K562 (cell line): ENCODE measurements at regions not wholly inside any gene's neighbourhood (a gene's known extent, or its start where the extent isn't known, plus 50 kb on each side); places are given as distances from the start of the nearest gene placed in this dataset.
A peak's percentile ranks its signal among the peaks of the same experiment; 100 is the strongest.

Source experiments
- ATAC-seq: fragments of 200-7000 bp; cut with Tn5 transposase; 3 replicates; pipeline ENCODE4 v1.9.1; 2020; ENCODE audit warnings: moderate library complexity
- BruUV-seq: library from RNA; stranded (reverse); fragments of 400-500 nt; replicated peaks from 2 replicates; lab custom pipeline; 2021; lab: Mats Ljungman, UMichigan
- CTCF ChIA-PET: fragments of 300-600 bp; formaldehyde crosslinking; extraction: SDS; loops from one replicate; lab custom pipeline; 2021; ENCODE audit warnings: low intra/inter-chr PET ratio; lab: Yijun Ruan, JAX
- POLR2A ChIA-PET: fragments of 300-600, 350-650 bp; sonication (Branson Sonifier 250); formaldehyde crosslinking; extraction: SDS; loops from one replicate; lab custom pipeline; 2021; ENCODE audit warnings: antibody characterized with exemption, inconsistent platforms; lab: Yijun Ruan, JAX
- DNase-seq, 4 experiments: peaks; one replicate each; pipeline versions ENCODE4 v3.0.0 to v3.0.0-alpha.2; 2011 to 2018; ENCODE audit warnings: low spot score in 3 of 4, mixed read lengths in 3 of 4; ENCODE audit errors: extremely low read depth in 1 of 4
- FAIRE-seq: peaks from 2 replicates; lab custom pipeline; 2011; peaks lifted over from hg19 to GRCh38; lab: Jason Lieb, UNC
- H2AFZ ChIP-seq: 2 replicates; pipeline ENCODE4 v1.6.0; 2011; ENCODE audit warnings: low read depth, low read length, control low read depth, inconsistent platforms
- H3K27ac ChIP-seq: fragments of 200-600 bp; 3 replicates; pipeline ENCODE4 v1.8.0; 2011; ENCODE audit warnings: low read depth, mild to moderate bottlenecking, control low read depth, inconsistent platforms, low read length, moderate library complexity, mixed read lengths; ENCODE audit errors: extremely low read depth
- H3K27me3 ChIP-seq, 2 experiments: fragments of 300-600 bp in 1 of 2; 2 replicates in 1 of 2; 3 replicates in 1 of 2; pipeline versions ENCODE4 v1.6.0 to v1.8.0; 2011; ENCODE audit warnings: inconsistent platforms in 2 of 2, low read length in 2 of 2, mild to moderate bottlenecking in 1 of 2, mixed read lengths in 1 of 2, moderate library complexity in 1 of 2; ENCODE audit not compliant: control insufficient read depth in 2 of 2, insufficient read depth in 2 of 2
- H3K36me3 ChIP-seq: fragments of 300-600 bp; 3 replicates; pipeline ENCODE4 v1.8.0; 2011; ENCODE audit warnings: mild to moderate bottlenecking, low read length, inconsistent platforms; ENCODE audit not compliant: control insufficient read depth, insufficient read depth
- H3K4me1 ChIP-seq, 2 experiments: fragments of 200-600 bp in 1 of 2; replicated peaks in 1 of 2; 2 replicates in 1 of 2; 3 replicates in 1 of 2; pipeline versions ENCODE4 v1.5.1 to v1.8.0; 2011; ENCODE audit warnings: inconsistent platforms in 2 of 2, low read length in 2 of 2, mild to moderate bottlenecking in 1 of 2, mixed read lengths in 1 of 2, moderate library complexity in 1 of 2; ENCODE audit not compliant: control insufficient read depth in 2 of 2, insufficient read depth in 2 of 2
- H3K4me2 ChIP-seq: 2 replicates; pipeline ENCODE4 v1.6.1; 2011; ENCODE audit warnings: low read length, control low read depth, inconsistent platforms, mixed read lengths; ENCODE audit not compliant: insufficient read depth
- H3K4me3 ChIP-seq: fragments of 200-600 bp; sonication (generic), shearing (Covaris generic); 2 replicates; pipeline ENCODE4 v1.5.1; 2016; ENCODE audit warnings: control low read depth, inconsistent platforms
- H3K79me2 ChIP-seq: fragments of 200-600 bp; 3 replicates; pipeline ENCODE4 v1.8.0; 2011; ENCODE audit warnings: low read length, inconsistent platforms; ENCODE audit not compliant: control insufficient read depth, insufficient read depth
- H3K9ac ChIP-seq, 2 experiments: 2 replicates each; pipeline versions ENCODE4 v1.6.0 to v1.6.1; 2011; ENCODE audit warnings: low read depth in 2 of 2, low read length in 2 of 2, control low read depth in 1 of 2, inconsistent platforms in 1 of 2, mild to moderate bottlenecking in 1 of 2, mixed read lengths in 1 of 2; ENCODE audit not compliant: insufficient read depth in 1 of 2
- H3K9me1 ChIP-seq: one replicate; pipeline ENCODE4 v1.6.0; 2011; ENCODE audit warnings: inconsistent platforms, mild to moderate bottlenecking, low read length, moderate library complexity; ENCODE audit not compliant: control insufficient read depth, insufficient read depth
- H3K9me3 ChIP-seq: replicated peaks from 2 replicates; pipeline ENCODE4 v1.5.1; 2011; ENCODE audit warnings: low read depth, low read length, inconsistent platforms; ENCODE audit not compliant: control insufficient read depth, insufficient read depth
- H4K20me1 ChIP-seq: replicated peaks from 2 replicates; pipeline ENCODE4 v1.6.1; 2011; ENCODE audit warnings: low read length, inconsistent platforms, mixed read lengths; ENCODE audit not compliant: control insufficient read depth, insufficient read depth
- E2F3 ChIP-seq: fragments of 250-450 bp; sonication (Bioruptor Pico); IDR thresholded peaks from 2 replicates; pipeline ENCODE4 v1.4.0; 2020; ENCODE audit warnings: mild to moderate bottlenecking
- EGR1 ChIP-seq: fragments of 450-650 bp; conservative IDR thresholded peaks from 2 replicates; pipeline ENCODE4 v1.6.1; 2017; ENCODE audit warnings: mild to moderate bottlenecking
- HEY1 ChIP-seq: fragments of 250-450 bp; sonication (Bioruptor Pico); IDR thresholded peaks from 2 replicates; pipeline ENCODE4 v1.5.0; 2020; ENCODE audit warnings: mild to moderate bottlenecking, moderate library complexity, borderline replicate concordance
- HMG20A ChIP-seq: fragments of 450-650 bp; formaldehyde crosslinking; conservative IDR thresholded peaks from 2 replicates; pipeline ENCODE4 v1.4.0; 2020; ENCODE audit warnings: mild to moderate bottlenecking, mixed read lengths
- NFIX ChIP-seq: fragments of 250-450 bp; sonication (Bioruptor Pico); IDR thresholded peaks from 2 replicates; pipeline ENCODE4 v1.4.0; 2020; ENCODE audit warnings: low read depth, mild to moderate bottlenecking, moderate library complexity
- SP2 ChIP-seq: IDR thresholded peaks from 2 replicates; pipeline ENCODE4 v1.6.1; 2011; ENCODE audit warnings: mild to moderate bottlenecking, low read depth, low read length, moderate library complexity; ENCODE audit not compliant: poor library complexity, severe bottlenecking; ENCODE audit errors: extremely low read depth
- TARDBP ChIP-seq: fragments of 450-650 bp; IDR thresholded peaks from 2 replicates; pipeline ENCODE4 v1.6.1; 2016
- TOE1 ChIP-seq, 2 experiments: fragments of 450-650 bp in 1 of 2; sonication (generic) in 1 of 2; formaldehyde crosslinking in 1 of 2; IDR thresholded peaks; 2 replicates each; pipeline versions ENCODE4 v1.7.1 to v1.8.0; 2016 to 2022; ENCODE audit warnings: borderline replicate concordance in 2 of 2, mild to moderate bottlenecking in 2 of 2, antibody characterized with exemption in 1 of 2, inconsistent platforms in 1 of 2, low read depth in 1 of 2, missing genetic modification reagents in 1 of 2, moderate library complexity in 1 of 2
- WGBS: fragments of 100-300 bp; shearing (Covaris generic); methylation state at CpG from one replicate; pipeline ENCODE4 v1.1.6; 2016; ENCODE audit warnings: low coverage, mixed read lengths; ENCODE audit not compliant: insufficient coverage; ENCODE audit errors: missing lambda C conversion rate; 5-methylcytosine and 5-hydroxymethylcytosine counted together
- in situ Hi-C: fragments of 300-500 bp; cut with MboI; formaldehyde crosslinking; loops from 4 replicates; pipeline ENCODE4 v1.15.0; 2018; ENCODE audit warnings: inconsistent platforms, mixed read lengths
- intact Hi-C: fragments of 100-400 bp; cut with micrococcal nuclease; formaldehyde crosslinking; loops from 2 replicates; pipeline ENCODE4 v1.14.2; 2022
- TF ChIP-seq, protein P1 (sequence below): sonication (generic); formaldehyde crosslinking; IDR thresholded peaks from 2 replicates; pipeline ENCODE4 v1.8.1; 2023; ENCODE audit warnings: mild to moderate bottlenecking, missing genetic modification reagents
- TF ChIP-seq, protein P2 (sequence below): sonication (generic); formaldehyde crosslinking; IDR thresholded peaks from 2 replicates; pipeline ENCODE4 v1.5.0; 2020; ENCODE audit warnings: missing genetic modification reagents
- TF ChIP-seq, protein P3 (sequence below): fragments of 250-450 bp; sonication (Bioruptor Pico); IDR thresholded peaks from 2 replicates; pipeline ENCODE4 v1.4.0; 2020
- TF ChIP-seq, protein P4 (sequence below): fragments of 250-450 bp; sonication (Bioruptor Pico); IDR thresholded peaks from 2 replicates; pipeline ENCODE4 v1.4.0; 2020; ENCODE audit warnings: borderline replicate concordance

DNA sequence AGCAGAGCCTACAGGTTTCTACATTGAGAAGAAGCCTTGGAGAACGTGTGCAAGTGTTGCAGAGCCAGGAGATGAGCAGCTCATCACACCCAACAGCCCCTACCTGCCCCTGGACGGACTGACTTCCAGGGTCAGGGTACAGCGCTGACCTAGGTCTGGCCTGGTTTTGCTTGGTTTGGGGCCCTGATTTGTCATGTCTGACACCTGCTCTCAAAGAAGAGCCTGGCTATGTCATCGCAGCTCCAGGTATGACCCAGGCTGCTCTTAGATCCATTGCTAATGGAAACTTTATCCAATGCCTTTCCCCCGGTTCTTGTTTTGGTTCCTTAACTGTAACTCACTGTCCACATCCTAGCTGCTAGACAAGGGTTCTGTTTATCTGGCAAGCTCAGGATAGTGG lies 149.5 kb downstream of the CXCL12 start:
- no peaks in the 10 kb centered on the region for H3K9me3 ChIP-seq
- no peak overlapping the region for H3K4me3 ChIP-seq
- H3K9me1 ChIP-seq, result no peaks in the 10 kb centered on the region
- ATAC-seq (no peak), FAIRE-seq (no peak), DNase-seq (peak in 2 of 4 experiments; percentile 3 to 4)
- H3K27ac ChIP-seq, result no peak overlapping the region
- H3K4me1 ChIP-seq, result peaks cover 14 to 18% of the 10 kb centered on the region in 2 experiments
- ChIA-PET POLR2A (interaction anchor here (0.8 to 2.8 kb wide), 3 partner anchors 8 to 14 kb away, joined by 5 to 13 read pairs (median 5); no protein-coding TSS in a partner anchor), CTCF (no interaction called here)
- H3K9ac ChIP-seq, result no peak overlapping the region
- in situ Hi-C loops, result no loop called here
- H3K27me3 ChIP-seq, result no peaks in the 10 kb centered on the region
- WGBS, result 41% methylated on average over 5 of the region's 5 CpGs
- intact Hi-C loops, result no loop called here
- no TSS peak for BruUV-seq
- no peaks in the 10 kb centered on the region for H3K36me3 ChIP-seq
- H4K20me1 ChIP-seq, result no peaks in the 10 kb centered on the region
- H2AFZ ChIP-seq, result peak overlapping the region; percentile 28; the same call in 1 of the 2 replicates
- H3K4me2 ChIP-seq, result no peak overlapping the region
- H3K79me2 ChIP-seq, result no peaks in the 10 kb centered on the region
- TF ChIP-seq NFIX (CRISPR knock-in tag) (no peak), SP2 (no peak), HMG20A (CRISPR knock-in tag) (no peak), TARDBP (no peak), E2F3 (CRISPR knock-in tag) (no peak), HEY1 (CRISPR knock-in tag) (no peak), EGR1 (no peak), TOE1 (IDR thresholded peaks at IDR 0.05; ENCODE audit: borderline replicate concordance) (no peak), TOE1 (CRISPR knock-in tag; IDR thresholded peaks at IDR 0.05; ENCODE audit: borderline replicate concordance, low read depth) (no peak)
- TF ChIP-seq, protein P1, sequence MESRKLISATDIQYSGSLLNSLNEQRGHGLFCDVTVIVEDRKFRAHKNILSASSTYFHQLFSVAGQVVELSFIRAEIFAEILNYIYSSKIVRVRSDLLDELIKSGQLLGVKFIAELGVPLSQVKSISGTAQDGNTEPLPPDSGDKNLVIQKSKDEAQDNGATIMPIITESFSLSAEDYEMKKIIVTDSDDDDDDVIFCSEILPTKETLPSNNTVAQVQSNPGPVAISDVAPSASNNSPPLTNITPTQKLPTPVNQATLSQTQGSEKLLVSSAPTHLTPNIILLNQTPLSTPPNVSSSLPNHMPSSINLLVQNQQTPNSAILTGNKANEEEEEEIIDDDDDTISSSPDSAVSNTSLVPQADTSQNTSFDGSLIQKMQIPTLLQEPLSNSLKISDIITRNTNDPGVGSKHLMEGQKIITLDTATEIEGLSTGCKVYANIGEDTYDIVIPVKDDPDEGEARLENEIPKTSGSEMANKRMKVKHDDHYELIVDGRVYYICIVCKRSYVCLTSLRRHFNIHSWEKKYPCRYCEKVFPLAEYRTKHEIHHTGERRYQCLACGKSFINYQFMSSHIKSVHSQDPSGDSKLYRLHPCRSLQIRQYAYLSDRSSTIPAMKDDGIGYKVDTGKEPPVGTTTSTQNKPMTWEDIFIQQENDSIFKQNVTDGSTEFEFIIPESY (CRISPR knock-in tag), result no peak
- TF ChIP-seq, protein P2, sequence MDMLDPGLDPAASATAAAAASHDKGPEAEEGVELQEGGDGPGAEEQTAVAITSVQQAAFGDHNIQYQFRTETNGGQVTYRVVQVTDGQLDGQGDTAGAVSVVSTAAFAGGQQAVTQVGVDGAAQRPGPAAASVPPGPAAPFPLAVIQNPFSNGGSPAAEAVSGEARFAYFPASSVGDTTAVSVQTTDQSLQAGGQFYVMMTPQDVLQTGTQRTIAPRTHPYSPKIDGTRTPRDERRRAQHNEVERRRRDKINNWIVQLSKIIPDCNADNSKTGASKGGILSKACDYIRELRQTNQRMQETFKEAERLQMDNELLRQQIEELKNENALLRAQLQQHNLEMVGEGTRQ (CRISPR knock-in tag), result no peak
- TF ChIP-seq, protein P3, sequence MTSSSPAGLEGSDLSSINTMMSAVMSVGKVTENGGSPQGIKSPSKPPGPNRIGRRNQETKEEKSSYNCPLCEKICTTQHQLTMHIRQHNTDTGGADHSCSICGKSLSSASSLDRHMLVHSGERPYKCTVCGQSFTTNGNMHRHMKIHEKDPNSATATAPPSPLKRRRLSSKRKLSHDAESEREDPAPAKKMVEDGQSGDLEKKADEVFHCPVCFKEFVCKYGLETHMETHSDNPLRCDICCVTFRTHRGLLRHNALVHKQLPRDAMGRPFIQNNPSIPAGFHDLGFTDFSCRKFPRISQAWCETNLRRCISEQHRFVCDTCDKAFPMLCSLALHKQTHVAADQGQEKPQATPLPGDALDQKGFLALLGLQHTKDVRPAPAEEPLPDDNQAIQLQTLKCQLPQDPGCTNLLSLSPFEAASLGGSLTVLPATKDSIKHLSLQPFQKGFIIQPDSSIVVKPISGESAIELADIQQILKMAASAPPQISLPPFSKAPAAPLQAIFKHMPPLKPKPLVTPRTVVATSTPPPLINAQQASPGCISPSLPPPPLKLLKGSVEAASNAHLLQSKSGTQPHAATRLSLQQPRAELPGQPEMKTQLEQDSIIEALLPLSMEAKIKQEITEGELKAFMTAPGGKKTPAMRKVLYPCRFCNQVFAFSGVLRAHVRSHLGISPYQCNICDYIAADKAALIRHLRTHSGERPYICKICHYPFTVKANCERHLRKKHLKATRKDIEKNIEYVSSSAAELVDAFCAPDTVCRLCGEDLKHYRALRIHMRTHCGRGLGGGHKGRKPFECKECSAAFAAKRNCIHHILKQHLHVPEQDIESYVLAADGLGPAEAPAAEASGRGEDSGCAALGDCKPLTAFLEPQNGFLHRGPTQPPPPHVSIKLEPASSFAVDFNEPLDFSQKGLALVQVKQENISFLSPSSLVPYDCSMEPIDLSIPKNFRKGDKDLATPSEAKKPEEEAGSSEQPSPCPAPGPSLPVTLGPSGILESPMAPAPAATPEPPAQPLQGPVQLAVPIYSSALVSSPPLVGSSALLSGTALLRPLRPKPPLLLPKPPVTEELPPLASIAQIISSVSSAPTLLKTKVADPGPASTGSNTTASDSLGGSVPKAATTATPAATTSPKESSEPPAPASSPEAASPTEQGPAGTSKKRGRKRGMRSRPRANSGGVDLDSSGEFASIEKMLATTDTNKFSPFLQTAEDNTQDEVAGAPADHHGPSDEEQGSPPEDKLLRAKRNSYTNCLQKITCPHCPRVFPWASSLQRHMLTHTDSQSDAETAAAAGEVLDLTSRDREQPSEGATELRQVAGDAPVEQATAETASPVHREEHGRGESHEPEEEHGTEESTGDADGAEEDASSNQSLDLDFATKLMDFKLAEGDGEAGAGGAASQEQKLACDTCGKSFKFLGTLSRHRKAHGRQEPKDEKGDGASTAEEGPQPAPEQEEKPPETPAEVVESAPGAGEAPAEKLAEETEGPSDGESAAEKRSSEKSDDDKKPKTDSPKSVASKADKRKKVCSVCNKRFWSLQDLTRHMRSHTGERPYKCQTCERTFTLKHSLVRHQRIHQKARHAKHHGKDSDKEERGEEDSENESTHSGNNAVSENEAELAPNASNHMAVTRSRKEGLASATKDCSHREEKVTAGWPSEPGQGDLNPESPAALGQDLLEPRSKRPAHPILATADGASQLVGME, result no peak
- TF ChIP-seq, protein P4, sequence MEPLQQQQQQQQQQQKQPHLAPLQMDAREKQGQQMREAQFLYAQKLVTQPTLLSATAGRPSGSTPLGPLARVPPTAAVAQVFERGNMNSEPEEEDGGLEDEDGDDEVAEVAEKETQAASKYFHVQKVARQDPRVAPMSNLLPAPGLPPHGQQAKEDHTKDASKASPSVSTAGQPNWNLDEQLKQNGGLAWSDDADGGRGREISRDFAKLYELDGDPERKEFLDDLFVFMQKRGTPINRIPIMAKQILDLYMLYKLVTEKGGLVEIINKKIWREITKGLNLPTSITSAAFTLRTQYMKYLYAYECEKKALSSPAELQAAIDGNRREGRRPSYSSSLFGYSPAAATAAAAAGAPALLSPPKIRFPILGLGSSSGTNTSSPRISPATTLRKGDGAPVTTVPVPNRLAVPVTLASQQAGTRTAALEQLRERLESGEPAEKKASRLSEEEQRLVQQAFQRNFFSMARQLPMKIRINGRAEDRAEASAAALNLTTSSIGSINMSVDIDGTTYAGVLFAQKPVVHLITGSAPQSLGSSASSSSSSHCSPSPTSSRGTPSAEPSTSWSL (CRISPR knock-in tag), result no peak
